RCC 7860 (cell line): ENCODE measurements at regions not wholly inside any gene's neighbourhood (a gene's known extent, or its start where the extent isn't known, plus 50 kb on each side); places are given as distances from the start of the nearest gene placed in this dataset.
A peak's percentile ranks its signal among the peaks of the same experiment; 100 is the strongest.

Experiments
- DNase-seq: peaks from one replicate; pipeline ENCODE4 v3.0.0-alpha.2; 2015; ENCODE audit warnings: low spot score
- FAIRE-seq: peaks from 2 replicates; lab custom pipeline; 2012; peaks lifted over from hg19 to GRCh38; lab: Jason Lieb, UNC

DNA sequence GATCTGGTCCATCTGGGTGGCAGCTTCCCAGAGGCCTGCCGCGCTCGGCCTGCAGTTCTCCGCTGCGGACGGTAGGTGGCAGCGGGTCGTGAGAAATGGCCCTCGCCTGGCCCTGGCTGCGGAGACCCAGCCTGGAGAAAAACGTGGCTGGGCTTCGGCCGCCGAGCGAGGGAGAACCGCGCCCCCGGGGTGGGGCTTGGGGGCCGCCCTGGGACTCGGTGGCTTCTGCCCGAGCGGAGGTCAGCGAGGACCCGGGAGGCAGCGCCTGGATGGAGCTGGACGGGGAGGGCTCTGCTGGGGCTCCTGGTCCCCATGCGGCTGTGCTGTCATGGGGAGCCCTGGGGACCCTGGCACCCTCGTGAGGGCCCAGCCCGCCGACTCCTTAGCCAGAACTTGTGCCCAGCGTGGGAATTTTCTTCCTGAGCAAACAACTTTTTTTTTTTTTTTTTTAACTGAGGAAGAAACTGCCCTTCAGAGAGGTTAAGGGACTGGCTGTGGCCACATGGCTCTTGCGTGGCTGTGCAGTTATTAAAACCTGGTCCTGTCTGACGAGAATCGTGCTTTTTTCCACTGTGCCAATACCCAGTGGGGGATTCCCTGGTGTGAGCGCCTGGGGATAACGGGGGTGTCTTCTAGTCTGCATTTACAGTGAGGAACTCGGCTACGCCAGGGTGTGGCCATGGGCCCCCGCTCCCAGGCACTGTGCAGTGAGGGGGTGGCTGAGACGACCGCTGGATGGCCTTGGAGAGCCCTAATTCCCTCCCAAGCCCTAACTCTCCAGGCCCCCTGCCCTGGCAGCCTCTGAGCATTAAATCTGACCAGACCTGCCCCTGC lies 535.6 kb downstream of the INSC start:
- FAIRE-seq (peak; percentile 46), DNase-seq (peak; percentile 60)

- FAIRE-seq = no peak
- DNase-seq = no peak
Observed at GRCh38 chr11:15651033-15651432, 536.3 kb downstream of the INSC start.

- FAIRE-seq (no peak), DNase-seq (no peak)
Observed at GRCh38 chr11:15651816-15652215, 537.1 kb downstream of the INSC start.

DNA sequence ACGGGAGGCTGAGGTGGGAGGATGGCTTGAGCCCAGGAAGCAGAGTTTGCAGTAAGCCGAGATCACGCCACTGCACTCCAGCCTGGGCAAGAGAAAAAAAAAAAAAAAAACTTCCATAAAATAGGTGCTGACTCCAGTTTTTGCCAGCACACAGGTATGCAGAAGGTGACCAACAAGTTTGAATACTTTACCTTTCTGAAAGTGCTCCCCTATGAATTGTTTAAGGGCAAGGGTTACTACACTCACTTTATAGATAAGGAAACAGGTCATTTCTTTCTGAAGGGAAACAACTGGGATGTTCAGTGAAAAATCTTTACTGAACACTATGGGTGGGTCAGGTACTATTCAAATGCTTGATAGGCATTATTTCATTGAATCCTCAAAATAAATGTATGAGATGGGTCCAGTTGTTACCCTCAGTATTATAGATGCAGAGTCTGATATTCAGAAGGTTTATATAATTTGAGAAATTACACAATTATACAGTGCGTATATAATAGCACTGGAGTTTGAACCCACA lies 538.5 kb downstream of the INSC start:
- FAIRE-seq (no peak), DNase-seq (no peak)

- FAIRE-seq = no peak
- no peak for DNase-seq
Observed at GRCh38 chr11:15654451-15654850, 539.7 kb downstream of the INSC start.

GRCh38 chr11:15655552-15655951 lies 540.8 kb downstream of the INSC start:
- DNase-seq (no peak), FAIRE-seq (no peak)

DNA sequence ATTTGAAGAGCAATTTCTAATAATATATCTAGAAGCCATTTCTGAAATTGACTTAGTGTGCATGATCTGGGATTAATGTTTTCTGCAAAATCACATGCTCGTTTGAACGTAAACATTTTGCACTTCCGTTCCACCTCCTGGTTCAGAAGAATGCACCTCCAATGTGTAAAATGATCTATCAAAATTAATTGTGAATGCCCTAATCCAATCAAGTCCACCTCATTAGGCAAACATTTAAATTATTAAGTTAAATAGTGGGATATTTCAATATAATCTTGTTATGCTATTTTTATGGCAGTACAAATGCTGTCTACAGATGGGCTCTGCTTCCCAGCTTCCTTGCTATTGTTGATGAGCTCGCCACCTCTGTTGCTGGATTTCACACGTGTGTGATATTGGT lies 542.5 kb downstream of the INSC start:
- DNase-seq = no peak
- no peak for FAIRE-seq

DNA sequence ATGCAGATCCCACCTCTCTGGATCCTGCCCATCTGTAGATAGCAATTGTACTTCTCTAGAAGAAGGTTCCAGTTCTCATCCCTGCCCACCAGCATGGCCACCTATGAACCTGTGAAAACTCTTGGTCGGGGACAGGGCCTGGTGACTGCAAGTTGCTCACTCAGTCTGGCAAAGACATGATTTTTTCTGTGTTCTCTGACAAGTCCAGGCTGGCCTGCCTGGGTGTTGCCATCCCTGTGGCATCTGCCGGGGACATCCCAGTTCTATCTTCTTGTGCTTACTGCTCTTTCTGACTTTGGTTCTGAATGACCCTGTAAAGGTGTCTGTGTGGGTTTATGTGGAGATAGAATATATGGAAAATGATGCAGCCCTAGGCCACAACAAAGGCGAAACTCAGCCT lies 545.8 kb downstream of the INSC start:
- DNase-seq = no peak
- no peak for FAIRE-seq

GRCh38 chr11:15662285-15662684 lies 547.6 kb downstream of the INSC start:
- DNase-seq (no peak), FAIRE-seq (no peak)

- DNase-seq (no peak), FAIRE-seq (no peak)
Observed at GRCh38 chr11:15663777-15664218, 549.1 kb downstream of the INSC start.

- DNase-seq (no peak), FAIRE-seq (no peak)
Observed at GRCh38 chr11:15665368-15665871, 550.7 kb downstream of the INSC start.

- FAIRE-seq = no peak
Observed at GRCh38 chr11:15667127-15667725, 552.5 kb downstream of the INSC start.

DNA sequence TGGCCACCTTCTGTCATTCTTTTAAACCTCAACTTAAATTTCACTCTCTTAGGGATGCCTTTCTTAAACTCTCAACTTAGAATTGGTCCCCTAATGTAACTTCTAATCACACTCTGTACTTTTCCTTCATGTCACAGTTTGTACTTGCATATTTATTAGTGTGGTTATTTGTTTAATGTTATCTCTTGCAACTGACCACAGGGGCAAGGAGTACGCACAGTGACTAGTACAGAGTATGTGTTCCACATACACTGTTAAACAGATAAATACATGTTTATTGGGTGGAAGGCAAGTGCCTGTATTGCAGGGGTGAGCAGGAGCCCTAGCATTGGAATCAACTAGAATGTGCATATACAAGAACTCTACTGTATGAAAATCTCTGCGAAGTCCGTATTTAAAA lies 554.0 kb downstream of the INSC start:
- no peak for DNase-seq
- FAIRE-seq = no peak

More at GRCh38 chr11:15667127-15667725, 552.5 kb downstream of the INSC start:
- no peak for DNase-seq

GRCh38 chr11:15670520-15671070 lies 555.9 kb downstream of the INSC start:
- DNase-seq = no peak
- FAIRE-seq = no peak

DNA sequence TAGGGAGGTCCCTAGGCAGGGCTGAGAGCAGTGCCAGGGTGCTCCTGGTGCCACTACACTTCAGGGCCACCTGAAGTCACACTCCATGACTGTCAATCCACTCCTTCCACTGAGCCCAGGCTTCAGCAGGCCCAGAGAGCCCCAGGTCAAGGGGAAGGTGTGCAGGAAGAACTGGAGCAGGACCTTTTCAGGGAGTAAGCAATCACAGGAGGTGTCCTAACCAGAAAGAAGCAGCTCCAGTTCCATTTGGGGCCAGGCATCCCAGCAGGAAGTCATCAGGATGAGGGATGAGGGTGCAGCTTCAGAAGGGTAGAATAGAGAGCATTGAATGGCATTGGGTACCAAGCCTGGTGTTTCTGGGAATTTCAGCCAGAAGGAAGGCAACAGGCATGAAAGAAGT lies 556.5 kb downstream of the INSC start:
- DNase-seq = no peak
- FAIRE-seq = no peak

DNA sequence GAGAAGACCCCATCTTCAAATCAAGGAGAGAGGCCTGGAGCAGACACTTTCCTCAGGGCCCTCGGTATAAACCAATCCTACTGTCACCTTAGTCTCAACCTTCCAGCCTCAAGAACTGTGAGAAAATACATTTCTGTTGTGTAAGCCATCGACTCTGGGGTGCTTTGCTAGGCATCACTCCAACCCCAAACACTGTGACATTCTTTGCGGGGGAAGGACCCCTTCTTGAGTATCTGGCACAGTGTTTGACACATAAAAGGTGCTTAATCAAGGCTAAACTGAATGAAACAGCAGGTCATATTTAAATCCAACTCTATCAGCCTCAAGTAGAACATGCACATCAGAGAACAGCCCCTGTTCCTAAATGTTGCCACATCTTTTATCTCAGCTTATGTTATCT lies 558.1 kb downstream of the INSC start:
- FAIRE-seq (no peak), DNase-seq (no peak)

- FAIRE-seq (no peak), DNase-seq (no peak)
Observed at GRCh38 chr11:15673408-15673831, 558.7 kb downstream of the INSC start.

- DNase-seq (no peak), FAIRE-seq (no peak)
Observed at GRCh38 chr11:15674756-15675155, 560.0 kb downstream of the INSC start.

GRCh38 chr11:15675683-15676082 lies 561.0 kb downstream of the INSC start:
- FAIRE-seq (no peak), DNase-seq (no peak)

- FAIRE-seq (no peak), DNase-seq (no peak)
Observed at GRCh38 chr11:15677181-15677580, 562.5 kb downstream of the INSC start.

DNA sequence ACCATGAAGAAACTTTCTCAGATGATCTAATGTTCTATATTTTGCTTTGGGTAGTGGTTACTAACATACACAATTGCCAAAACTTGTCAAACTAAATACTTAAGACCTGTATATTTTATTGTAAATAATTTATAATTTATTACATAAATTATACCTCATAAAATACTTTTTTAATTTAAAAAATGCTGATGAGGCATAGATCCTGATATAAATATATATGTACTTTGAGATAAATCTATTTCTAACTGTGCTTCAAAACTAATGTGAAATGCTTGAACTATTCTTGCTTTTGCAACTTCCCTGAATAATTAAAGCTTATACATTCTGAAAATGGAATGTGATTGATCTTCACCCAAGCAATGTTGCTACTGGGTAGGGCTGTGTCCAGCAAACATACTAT lies 568.8 kb downstream of the INSC start:
- no peak for DNase-seq
- FAIRE-seq = no peak

DNA sequence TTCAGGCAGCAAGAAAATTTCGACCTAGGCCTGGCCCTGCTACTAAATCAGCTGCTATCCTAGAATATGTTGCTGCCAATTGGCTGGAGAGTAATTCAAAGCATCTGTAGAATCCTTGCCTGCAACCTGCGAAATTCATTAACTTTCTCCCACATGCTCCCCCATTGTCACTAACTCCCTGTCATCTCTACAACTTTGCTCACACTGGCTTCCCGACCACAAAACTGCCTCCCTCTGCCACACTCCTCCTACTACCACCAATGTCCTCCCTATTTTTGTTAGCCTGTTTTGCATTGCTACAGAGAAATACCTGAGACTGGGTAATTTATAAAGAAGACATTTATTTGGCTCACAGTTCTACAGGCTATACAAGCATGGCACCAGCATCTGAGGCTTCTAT lies 570.6 kb downstream of the INSC start:
- no peak for FAIRE-seq
- no peak for DNase-seq
